GM19372 (cell line): ENCODE measurements at regions not wholly inside any gene's neighbourhood (a gene's known extent, or its start where the extent isn't known, plus 50 kb on each side); places are given as distances from the start of the nearest gene placed in this dataset.

Experiments
- ATAC-seq: cut with Tn5 transposase; IDR thresholded peaks from one replicate; pipeline ENCODE4 v1.9.1; 2021; ENCODE audit warnings: mild to moderate bottlenecking, low read depth, moderate library complexity; ENCODE audit not compliant: unreplicated experiment

GRCh38 chr15:66941791-66942190 lies 123.6 kb upstream of the SMAD3 start:
- no peak for ATAC-seq

GRCh38 chr15:66942649-66943390 lies 122.6 kb upstream of the SMAD3 start:
- no peak for ATAC-seq

GRCh38 chr15:66943456-66944095 lies 121.8 kb upstream of the SMAD3 start:
- ATAC-seq = no peak

- no peak for ATAC-seq
Measured at GRCh38 chr15:66944121-66944520, 121.3 kb upstream of the SMAD3 start.

- ATAC-seq = no peak
Measured at GRCh38 chr15:66945286-66945685, 120.1 kb upstream of the SMAD3 start.

- no peak for ATAC-seq
Measured at GRCh38 chr15:66945842-66946241, 119.6 kb upstream of the SMAD3 start.

GRCh38 chr15:66946578-66947164 lies 118.7 kb upstream of the SMAD3 start:
- no peak for ATAC-seq

GRCh38 chr15:66947471-66947870 lies 117.9 kb upstream of the SMAD3 start:
- no peak for ATAC-seq

- no peak for ATAC-seq
Measured at GRCh38 chr15:66948294-66948693, 117.1 kb upstream of the SMAD3 start.

- no peak for ATAC-seq
Measured at GRCh38 chr15:66950114-66950513, 115.3 kb upstream of the SMAD3 start.

- no peak for ATAC-seq
Measured at GRCh38 chr15:66951531-66952320, 113.7 kb upstream of the SMAD3 start.

GRCh38 chr15:66952756-66953522 lies 112.5 kb upstream of the SMAD3 start:
- ATAC-seq = no peak

- no peak for ATAC-seq
Measured at GRCh38 chr15:66953523-66954229, 111.7 kb upstream of the SMAD3 start.

GRCh38 chr15:66954601-66955000 lies 110.8 kb upstream of the SMAD3 start:
- no peak for ATAC-seq

- ATAC-seq = no peak
Measured at GRCh38 chr15:66955001-66955516, 110.3 kb upstream of the SMAD3 start.

GRCh38 chr15:66955871-66956585 lies 109.4 kb upstream of the SMAD3 start:
- no peak for ATAC-seq

- no peak for ATAC-seq
Measured at GRCh38 chr15:66956672-66957430, 108.6 kb upstream of the SMAD3 start.

- no peak for ATAC-seq
Measured at GRCh38 chr15:66957431-66957720, 108.0 kb upstream of the SMAD3 start.
